Neural cell (in vitro differentiated cells): ENCODE measurements at regions not wholly inside any gene's neighbourhood (a gene's known extent, or its start where the extent isn't known, plus 50 kb on each side); places are given as distances from the start of the nearest gene placed in this dataset.

Experiments used
- H2AFZ ChIP-seq: fragments of 200-600, 300-800 bp; sonication (generic), shearing (Covaris generic); 2 replicates; pipeline ENCODE4 v1.6.0; 2014; ENCODE audit warnings: low read depth, mild to moderate bottlenecking, antibody characterized with exemption, low read length, moderate library complexity
- H3F3A ChIP-seq: fragments of 200-600 bp; shearing (Covaris generic); 2 replicates; pipeline ENCODE4 v1.6.1; 2016; ENCODE audit warnings: mild to moderate bottlenecking, moderate library complexity, mixed read lengths, antibody characterized with exemption, low read length; ENCODE audit not compliant: insufficient read depth, poor library complexity, severe bottlenecking
- H3K27ac ChIP-seq: fragments of 200-600, 300-800 bp; sonication (generic), shearing (Covaris generic); 2 replicates; pipeline ENCODE4 v1.5.1; 2014; ENCODE audit warnings: mild to moderate bottlenecking, low read length, moderate library complexity
- H3K27me3 ChIP-seq: fragments of 300-800, 200-600 bp; sonication (generic), shearing (Covaris generic); 2 replicates; pipeline ENCODE4 v1.6.0; 2014; ENCODE audit warnings: mild to moderate bottlenecking, low read depth, low read length, moderate library complexity; ENCODE audit not compliant: insufficient read depth
- H3K36me3 ChIP-seq: fragments of 300-800, 200-600 bp; sonication (generic), shearing (Covaris generic); 2 replicates; pipeline ENCODE4 v1.5.1; 2014; ENCODE audit warnings: mild to moderate bottlenecking, antibody characterized with exemption, low read length, moderate library complexity; ENCODE audit not compliant: insufficient read depth
- H3K4me2 ChIP-seq: fragments of 300-800, 200-600 bp; sonication (generic), shearing (Covaris generic); 2 replicates; pipeline ENCODE4 v1.6.0; 2014; ENCODE audit warnings: mild to moderate bottlenecking, low read length
- H3K4me3 ChIP-seq: fragments of 300-800, 200-600 bp; sonication (generic), shearing (Covaris generic); 2 replicates; pipeline ENCODE4 v1.5.1; 2014; ENCODE audit warnings: mild to moderate bottlenecking, low read length, moderate library complexity
- H3K79me2 ChIP-seq: fragments of 200-600 bp; shearing (Covaris generic); replicated peaks from 2 replicates; pipeline ENCODE4 v1.6.0; 2014; ENCODE audit warnings: mild to moderate bottlenecking, low read length, moderate library complexity; ENCODE audit not compliant: insufficient read depth
- H3K9ac ChIP-seq: fragments of 300-800, 200-600 bp; sonication (generic), shearing (Covaris generic); 2 replicates; pipeline ENCODE4 v1.6.1; 2016; ENCODE audit warnings: mild to moderate bottlenecking, low read length, mixed read lengths
- H3K9me2 ChIP-seq: fragments of 200-600 bp; shearing (Covaris generic); 2 replicates; pipeline ENCODE4 v1.6.1; 2016; ENCODE audit warnings: mild to moderate bottlenecking, low read length, mixed read lengths; ENCODE audit not compliant: insufficient read depth
- H3K9me3 ChIP-seq: fragments of 200-600, 300-800 bp; sonication (generic), shearing (Covaris generic); 2 replicates; pipeline ENCODE4 v1.6.1; 2016; ENCODE audit warnings: mild to moderate bottlenecking, mixed run types, low read length, moderate library complexity, mixed read lengths
- H4K20me1 ChIP-seq: fragments of 200-600 bp; shearing (Covaris generic); 2 replicates; pipeline ENCODE4 v1.6.1; 2016; ENCODE audit warnings: mild to moderate bottlenecking, mixed run types; ENCODE audit not compliant: insufficient read depth
- EP300 ChIP-seq: fragments of 450-650 bp; conservative IDR thresholded peaks from 2 replicates; pipeline ENCODE4 v1.6.1; 2014; ENCODE audit warnings: antibody characterized with exemption, mild to moderate bottlenecking, moderate library complexity; ENCODE audit not compliant: poor library complexity, severe bottlenecking
- EZH2 ChIP-seq: fragments of 200-600, 300-800 bp; shearing (Covaris generic), sonication (generic); IDR thresholded peaks from 2 replicates; pipeline ENCODE4 v1.6.1; 2014; ENCODE audit warnings: antibody characterized with exemption, low read length, borderline replicate concordance, mild to moderate bottlenecking; ENCODE audit not compliant: insufficient read depth, poor library complexity, severe bottlenecking
- MXI1 ChIP-seq: fragments of 450-650 bp; conservative IDR thresholded peaks from 2 replicates; pipeline ENCODE4 v1.6.1; 2014; ENCODE audit warnings: antibody characterized with exemption, mild to moderate bottlenecking; ENCODE audit not compliant: poor library complexity, severe bottlenecking
- POLR2AphosphoS5 ChIP-seq: IDR thresholded peaks from 2 replicates; pipeline ENCODE4 v1.6.1; 2012
- RAD21 ChIP-seq: fragments of 450-650 bp; conservative IDR thresholded peaks from 2 replicates; pipeline ENCODE4 v1.6.1; 2014; ENCODE audit warnings: antibody characterized with exemption, mild to moderate bottlenecking, moderate library complexity
- SMC3 ChIP-seq: fragments of 450-650 bp; conservative IDR thresholded peaks from 2 replicates; pipeline ENCODE4 v1.6.1; 2014; ENCODE audit warnings: antibody characterized with exemption, mild to moderate bottlenecking, moderate library complexity; ENCODE audit not compliant: poor library complexity
- TAF1 ChIP-seq: IDR thresholded peaks from 2 replicates; pipeline ENCODE4 v1.6.1; 2012; ENCODE audit warnings: low read depth
- TF ChIP-seq, protein P1 (sequence below): IDR thresholded peaks from 2 replicates; pipeline ENCODE4 v1.6.1; 2012; ENCODE audit warnings: borderline replicate concordance
- TF ChIP-seq, protein P2 (sequence below): fragments of 450-650 bp; IDR thresholded peaks from 2 replicates; pipeline ENCODE4 v1.5.1; 2014; ENCODE audit warnings: antibody characterized with exemption, mild to moderate bottlenecking, moderate library complexity; ENCODE audit not compliant: poor library complexity, severe bottlenecking

DNA sequence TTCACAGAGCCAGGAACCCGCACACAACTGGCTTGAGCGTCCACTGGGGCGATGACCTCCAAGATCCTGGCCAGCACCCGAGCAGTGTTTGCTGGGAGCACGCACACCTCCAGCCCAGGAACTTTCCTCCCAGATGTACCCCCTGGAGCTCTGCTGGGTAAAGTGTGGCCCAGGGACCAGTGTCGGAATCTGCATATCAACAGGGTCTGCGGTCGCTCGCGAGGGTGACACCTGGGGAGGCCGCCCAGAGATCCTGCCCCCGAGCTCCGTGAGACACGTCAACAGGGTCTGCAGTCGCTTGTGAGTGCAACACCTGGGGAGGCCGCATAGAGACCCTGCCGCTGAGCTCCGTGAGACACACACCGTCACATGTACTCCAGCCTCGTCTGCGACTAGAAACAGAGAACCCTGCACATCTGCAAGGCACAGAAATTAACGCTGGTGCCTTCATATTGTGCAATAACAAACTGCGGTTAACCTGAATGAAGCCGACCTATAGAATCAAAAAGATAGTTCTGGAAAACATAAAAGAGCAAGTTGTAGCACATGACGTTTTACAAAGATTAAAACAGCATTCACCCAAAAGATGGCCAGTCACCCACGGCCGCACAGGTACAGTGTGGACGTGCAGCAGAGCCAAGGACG is 172.4 kb downstream of the BRD1 start:
- H3K27ac ChIP-seq: no peak overlapping the region
- H3K79me2 ChIP-seq: no peaks in the 10 kb centered on the region
- H3F3A ChIP-seq: no peaks in the 10 kb centered on the region
- H2AFZ ChIP-seq: no peak overlapping the region
- H3K9ac ChIP-seq: no peak overlapping the region
- no peak for TF ChIP-seq EZH2
- TF ChIP-seq RAD21: no peak
- no peak for TF ChIP-seq MXI1
- TF ChIP-seq SMC3: no peak
- TF ChIP-seq, protein P1, sequence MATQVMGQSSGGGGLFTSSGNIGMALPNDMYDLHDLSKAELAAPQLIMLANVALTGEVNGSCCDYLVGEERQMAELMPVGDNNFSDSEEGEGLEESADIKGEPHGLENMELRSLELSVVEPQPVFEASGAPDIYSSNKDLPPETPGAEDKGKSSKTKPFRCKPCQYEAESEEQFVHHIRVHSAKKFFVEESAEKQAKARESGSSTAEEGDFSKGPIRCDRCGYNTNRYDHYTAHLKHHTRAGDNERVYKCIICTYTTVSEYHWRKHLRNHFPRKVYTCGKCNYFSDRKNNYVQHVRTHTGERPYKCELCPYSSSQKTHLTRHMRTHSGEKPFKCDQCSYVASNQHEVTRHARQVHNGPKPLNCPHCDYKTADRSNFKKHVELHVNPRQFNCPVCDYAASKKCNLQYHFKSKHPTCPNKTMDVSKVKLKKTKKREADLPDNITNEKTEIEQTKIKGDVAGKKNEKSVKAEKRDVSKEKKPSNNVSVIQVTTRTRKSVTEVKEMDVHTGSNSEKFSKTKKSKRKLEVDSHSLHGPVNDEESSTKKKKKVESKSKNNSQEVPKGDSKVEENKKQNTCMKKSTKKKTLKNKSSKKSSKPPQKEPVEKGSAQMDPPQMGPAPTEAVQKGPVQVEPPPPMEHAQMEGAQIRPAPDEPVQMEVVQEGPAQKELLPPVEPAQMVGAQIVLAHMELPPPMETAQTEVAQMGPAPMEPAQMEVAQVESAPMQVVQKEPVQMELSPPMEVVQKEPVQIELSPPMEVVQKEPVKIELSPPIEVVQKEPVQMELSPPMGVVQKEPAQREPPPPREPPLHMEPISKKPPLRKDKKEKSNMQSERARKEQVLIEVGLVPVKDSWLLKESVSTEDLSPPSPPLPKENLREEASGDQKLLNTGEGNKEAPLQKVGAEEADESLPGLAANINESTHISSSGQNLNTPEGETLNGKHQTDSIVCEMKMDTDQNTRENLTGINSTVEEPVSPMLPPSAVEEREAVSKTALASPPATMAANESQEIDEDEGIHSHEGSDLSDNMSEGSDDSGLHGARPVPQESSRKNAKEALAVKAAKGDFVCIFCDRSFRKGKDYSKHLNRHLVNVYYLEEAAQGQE: no peak
- TF ChIP-seq EP300: no peak
- TF ChIP-seq, protein P2, sequence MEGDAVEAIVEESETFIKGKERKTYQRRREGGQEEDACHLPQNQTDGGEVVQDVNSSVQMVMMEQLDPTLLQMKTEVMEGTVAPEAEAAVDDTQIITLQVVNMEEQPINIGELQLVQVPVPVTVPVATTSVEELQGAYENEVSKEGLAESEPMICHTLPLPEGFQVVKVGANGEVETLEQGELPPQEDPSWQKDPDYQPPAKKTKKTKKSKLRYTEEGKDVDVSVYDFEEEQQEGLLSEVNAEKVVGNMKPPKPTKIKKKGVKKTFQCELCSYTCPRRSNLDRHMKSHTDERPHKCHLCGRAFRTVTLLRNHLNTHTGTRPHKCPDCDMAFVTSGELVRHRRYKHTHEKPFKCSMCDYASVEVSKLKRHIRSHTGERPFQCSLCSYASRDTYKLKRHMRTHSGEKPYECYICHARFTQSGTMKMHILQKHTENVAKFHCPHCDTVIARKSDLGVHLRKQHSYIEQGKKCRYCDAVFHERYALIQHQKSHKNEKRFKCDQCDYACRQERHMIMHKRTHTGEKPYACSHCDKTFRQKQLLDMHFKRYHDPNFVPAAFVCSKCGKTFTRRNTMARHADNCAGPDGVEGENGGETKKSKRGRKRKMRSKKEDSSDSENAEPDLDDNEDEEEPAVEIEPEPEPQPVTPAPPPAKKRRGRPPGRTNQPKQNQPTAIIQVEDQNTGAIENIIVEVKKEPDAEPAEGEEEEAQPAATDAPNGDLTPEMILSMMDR: no peak
- no peak for TF ChIP-seq POLR2AphosphoS5
- TF ChIP-seq TAF1: no peak
- H3K27me3 ChIP-seq: no peaks in the 10 kb centered on the region
- H3K36me3 ChIP-seq: no peaks in the 10 kb centered on the region
- no peak overlapping the region for H3K4me3 ChIP-seq
- no peaks in the 10 kb centered on the region for H3K9me3 ChIP-seq
- H3K4me2 ChIP-seq: no peak overlapping the region
- H4K20me1 ChIP-seq: no peaks in the 10 kb centered on the region
- no peaks in the 10 kb centered on the region for H3K9me2 ChIP-seq

DNA sequence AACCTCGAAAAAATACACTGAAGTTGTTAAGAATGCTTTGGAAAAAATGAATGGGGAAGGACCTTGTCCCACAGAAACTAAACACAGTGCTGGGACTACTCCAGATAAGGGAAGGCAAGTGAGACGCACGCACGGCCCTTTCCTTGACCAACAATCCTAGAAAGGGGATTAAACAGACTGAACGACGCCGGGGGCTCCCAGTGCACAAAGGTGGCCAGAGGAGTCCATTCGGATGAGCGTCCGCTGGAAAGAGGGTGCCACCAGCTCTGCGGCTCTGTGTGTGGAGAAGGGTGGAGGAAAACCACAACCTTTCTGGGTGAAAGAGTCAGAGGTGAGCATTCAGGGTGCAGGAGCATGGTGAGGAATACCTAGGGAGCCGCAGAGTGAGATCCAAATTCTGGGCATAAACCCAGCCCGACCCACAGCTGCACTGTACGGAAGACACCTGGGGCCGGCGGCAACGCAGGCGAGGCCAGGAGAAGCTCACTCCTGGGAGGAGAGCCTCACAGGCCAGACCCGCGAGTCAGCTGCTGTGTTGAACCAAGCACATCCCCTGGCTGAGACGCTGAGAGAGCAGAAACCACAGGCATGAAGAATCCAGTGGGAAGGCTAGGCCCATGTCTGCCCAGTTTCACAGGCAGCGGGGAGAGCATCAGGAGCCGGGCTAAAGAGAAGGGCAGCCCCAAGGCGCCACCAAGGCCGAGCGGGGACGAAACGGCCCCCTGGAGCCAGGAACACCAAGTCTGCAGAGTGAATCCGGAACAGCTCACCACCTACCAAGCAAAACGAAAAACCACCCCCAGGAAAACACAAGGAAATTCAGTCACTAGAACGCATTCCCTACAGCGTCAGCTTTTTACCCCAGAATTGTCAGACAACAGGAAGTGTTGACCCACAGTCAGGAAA is 177.1 kb downstream of the BRD1 start:
- Histone ChIP-seq H3K27ac (no peak overlapping the region), H3K79me2 (no peaks in the 10 kb centered on the region), H3K9me3 (no peaks in the 10 kb centered on the region), H3K36me3 (no peaks in the 10 kb centered on the region), H2AFZ (no peak overlapping the region), H3K4me2 (no peak overlapping the region), H3K4me3 (no peak overlapping the region), H3K27me3 (no peaks in the 10 kb centered on the region), H3K9ac (no peak overlapping the region), H3F3A (no peaks in the 10 kb centered on the region), H3K9me2 (no peaks in the 10 kb centered on the region), H4K20me1 (no peaks in the 10 kb centered on the region)
- TF ChIP-seq, protein P2: no peak
- no peak for TF ChIP-seq MXI1
